ENCODE measurements at regions not wholly inside any gene's neighbourhood (a gene's known extent, or its start where the extent isn't known, plus 50 kb on each side); places are given as distances from the start of the nearest gene placed in this dataset.
"Not testable (repeated sequence)": the region's sequence is repeated elsewhere in the genome, so short reads cannot be mapped to it uniquely, and the experiment has no call there.

DNA sequence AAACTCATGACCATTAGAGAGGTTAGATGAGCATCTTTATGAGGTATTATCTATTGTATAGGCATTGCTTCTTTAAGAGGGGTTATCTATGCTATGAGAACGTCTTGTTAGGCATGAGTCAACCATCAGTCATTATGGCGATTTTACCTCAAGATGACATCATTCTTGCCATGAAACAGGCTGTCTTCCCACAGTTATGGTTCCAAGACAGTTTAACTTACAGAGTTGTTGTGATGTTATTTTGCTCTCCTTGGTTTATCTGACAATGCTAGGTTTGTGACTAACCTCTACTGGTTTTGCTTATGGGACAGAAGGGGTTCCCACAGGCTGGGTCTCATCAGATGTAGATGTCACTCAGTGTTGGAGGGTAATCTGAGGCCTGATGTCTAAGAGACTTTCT lies 1864.7 kb upstream of the ACO1 start:
- DNase-seq = no peak

DNA sequence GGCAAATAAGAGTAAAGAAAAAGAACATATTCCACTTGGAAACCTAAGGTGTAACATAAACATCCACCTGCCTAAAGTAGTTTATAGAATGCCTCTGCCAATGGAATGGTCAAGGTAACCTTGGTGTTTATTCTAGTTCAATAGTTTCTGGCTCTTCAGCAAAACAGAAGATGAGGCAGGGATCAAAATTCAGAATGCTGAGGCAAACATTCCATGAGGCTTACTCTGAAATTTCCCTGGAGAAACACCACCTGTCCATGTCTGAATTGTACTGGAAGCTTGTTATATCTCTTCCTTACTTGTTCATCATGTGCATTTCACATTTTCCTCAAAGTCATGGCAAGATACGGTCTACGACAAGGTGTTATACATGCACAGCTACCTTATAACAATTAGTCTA lies 1862.4 kb upstream of the ACO1 start:
- peak; percentile 8 for DNase-seq

DNA sequence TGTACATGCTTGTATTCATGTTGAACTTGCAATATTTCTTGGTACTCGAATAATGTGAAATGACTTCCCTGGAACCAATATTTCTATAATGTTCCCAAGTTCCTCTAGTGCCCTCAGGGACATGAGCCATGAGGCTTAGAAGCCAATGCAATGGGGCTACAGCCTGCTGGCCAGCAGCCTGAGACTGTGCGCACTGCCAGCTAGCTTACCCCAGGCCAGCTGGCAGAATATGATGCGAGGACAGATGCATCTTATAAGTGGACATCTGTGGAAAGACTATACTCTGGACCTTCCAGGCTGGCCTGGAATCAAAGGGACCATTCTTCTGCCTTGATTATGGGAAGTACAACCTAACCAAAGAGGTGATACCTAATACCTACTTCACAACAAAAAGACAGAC lies 1862.0 kb upstream of the ACO1 start:
- peak; percentile 29 for DNase-seq

DNA sequence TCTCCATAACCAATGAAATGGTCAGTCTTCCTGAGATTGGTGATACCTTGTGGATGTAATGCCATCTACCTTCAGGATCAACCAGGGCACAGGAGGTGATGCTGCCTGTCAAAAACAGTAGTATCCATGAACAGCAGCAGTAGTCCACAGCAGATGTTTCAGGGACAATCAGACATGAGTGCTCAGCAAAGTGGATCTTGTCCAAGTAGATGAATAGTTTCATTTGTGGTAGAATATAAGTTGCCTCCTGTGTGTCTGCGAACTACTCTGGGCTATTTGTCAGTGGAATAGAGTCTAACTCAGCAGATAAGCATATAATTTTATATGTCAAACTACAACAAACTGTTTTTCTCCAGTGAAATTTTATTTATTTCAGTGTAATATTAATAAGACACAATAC lies 1860.1 kb upstream of the ACO1 start:
- DNase-seq = no peak

DNA sequence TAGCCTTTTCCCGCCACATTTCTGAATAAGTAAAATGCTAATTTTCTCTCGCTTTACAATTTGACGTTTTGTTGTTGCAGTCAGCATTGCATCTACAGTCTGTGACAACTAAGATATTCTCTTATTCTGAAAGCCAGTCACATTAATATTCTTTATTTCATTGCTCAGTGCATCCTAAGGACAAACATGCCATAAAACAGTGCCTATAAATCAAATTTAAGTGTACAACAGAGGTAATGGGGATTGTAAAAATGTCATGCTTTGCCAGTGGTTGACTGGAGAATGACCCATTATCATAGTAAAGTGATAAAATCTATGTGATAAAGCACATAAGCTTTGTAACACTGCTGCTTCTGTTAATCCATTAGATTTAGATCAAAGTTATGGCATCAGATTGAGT lies 1850.0 kb upstream of the ACO1 start:
- DNase-seq = no peak

DNA sequence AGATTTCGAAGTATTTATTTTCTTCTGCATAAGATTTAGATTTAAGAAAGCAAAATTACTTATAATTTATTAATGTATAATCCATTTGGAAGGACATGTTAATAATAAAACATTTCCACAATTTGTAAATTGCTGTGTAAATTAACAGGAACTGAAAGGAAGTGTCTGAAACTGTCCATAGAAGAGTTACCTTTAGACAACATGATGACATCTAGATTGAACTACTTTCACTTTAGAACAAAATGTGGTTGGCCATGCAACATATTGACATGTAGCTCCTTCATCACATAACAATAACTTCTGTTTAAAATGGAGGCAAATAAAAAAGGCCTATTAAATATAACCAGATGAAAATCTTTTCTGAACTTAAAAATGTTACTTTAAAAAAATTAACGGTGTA lies 1849.5 kb upstream of the ACO1 start:
- no peak for DNase-seq

DNA sequence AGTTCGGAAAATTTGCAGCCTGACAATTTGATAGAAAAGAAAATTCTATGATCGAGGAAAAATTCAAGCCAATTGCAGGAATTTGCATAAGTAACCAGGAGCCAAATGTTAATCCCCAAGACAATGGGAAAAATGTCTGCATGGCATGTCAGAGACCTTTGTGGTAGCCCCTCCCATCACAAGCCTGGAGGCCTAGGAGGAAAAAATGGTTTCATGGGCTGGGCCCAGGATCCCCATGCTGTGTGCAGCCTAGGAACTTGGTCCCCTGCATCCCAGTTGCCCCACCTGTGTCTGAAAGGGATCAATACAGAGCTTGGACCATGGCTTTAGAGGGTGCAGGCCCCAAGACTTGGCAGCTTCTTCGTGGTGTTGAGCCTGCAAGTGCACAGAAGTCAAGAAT lies 1847.9 kb upstream of the ACO1 start:
- DNase-seq = no peak

DNA sequence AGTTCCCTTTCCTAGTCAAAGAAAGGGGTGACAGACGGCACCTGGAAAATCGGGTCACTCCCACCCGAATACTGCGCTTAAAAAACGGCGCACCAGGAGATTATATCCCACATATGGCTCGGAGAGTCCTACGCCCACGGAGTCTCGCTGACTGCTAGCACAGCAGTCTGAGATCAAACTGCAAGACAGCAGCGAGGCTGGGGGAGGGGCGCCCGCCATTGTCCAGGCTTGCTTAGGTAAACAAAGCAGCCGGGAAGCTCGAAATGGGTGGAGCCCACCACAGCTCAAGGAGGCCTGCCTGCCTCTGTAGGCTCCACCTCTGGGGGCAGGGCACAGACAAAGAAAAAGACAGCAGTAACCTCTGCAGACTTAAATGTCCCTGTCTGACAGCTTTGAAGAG lies 1844.7 kb upstream of the ACO1 start:
- DNase-seq = not testable (repeated sequence)

DNA sequence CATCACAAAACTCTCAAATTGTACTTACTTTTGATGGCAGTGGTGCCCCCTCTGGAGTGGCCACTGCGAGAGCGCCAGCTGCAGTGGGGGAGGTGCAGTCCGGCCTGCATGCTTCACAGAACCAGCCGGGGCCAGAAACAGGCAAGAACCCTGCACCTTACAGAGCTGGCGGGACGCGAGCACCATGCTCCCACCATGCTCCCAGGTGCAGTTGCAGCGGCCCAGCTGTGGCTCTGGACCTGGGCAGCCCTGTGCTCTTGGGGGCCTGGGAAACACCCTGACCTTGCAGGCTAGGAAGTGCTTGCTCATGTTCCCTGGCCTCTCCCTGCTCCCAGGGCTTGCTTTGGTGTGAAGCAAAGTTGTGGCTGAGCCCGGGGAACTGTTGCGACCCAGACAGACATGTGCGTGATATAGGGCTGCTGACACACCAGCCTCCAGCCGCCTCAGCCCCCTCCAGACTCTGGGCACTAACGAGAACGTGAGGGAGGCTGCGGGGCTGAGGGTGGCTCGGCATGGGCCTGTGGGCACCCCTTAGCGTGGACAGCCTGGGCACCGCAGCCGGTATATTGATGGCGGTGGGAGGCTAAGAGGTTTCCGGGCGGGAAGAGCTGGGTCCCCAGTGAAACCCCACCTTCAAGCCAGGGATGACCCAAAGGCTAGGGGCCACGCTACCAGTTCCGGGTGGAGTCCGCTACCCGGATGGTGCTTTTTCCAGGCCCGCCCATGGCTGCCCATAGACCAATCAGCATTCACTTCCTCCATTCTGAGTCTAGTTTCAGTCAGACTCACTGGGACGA lies 1809.9 kb upstream of the ACO1 start:
- DNase-seq = no peak

DNA sequence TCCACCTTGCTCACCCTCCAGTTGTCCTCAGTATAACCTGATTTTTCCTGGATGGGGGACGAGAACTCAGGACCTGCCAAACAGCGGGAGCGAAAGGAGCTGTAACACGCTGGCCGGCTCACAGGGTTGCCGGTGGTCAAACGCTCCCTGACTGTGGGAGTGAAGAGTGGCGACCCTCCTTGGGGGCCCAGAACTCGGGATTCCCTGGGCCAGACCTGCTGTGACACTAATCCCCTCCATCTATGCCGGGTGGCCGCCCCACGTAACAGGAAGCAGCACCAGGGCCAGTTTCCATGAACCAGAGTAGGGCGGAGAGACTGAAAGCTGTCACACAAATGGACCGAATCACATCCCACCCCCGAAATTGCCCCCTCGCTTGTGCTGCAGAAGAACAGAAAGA lies 1809.2 kb upstream of the ACO1 start:
- DNase-seq = no peak

DNA sequence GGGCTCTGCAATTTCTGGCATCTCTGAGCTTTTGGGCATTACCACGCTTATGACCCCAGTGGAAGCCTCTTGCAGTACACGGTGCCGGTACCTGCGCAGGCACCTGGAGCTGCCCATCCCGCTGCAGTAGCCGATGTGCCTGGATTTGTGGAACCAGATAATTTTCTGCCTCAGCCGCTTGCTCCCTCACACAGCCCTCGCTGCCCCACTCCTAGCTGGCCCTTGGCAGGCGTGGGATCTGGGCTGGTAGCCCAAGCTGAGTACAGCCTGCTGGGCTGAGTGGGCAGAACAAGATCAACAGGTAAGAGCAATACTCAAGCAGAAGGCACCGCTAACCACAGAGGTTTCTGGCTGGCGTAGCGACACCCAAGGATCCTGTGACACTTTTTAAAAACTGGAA lies 1808.8 kb upstream of the ACO1 start:
- DNase-seq = no peak

DNA sequence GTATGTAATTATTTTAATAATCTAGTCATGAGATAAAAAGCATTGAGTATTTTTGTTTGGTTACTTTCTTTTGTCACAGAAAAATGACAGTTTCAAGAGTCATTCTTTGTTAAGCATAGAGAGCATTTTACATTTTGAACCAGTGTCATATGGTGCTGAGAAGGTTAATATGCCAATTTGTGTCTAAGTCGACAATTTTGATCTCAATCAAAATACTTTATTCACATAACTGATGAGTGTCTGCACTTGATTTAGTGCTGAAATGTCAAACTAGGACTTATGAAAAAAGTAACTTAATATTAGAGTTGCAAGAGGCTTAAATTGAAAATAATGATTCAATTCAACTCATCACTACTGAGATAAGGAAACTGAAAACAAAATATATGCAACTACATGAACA lies 1804.6 kb upstream of the ACO1 start:
- DNase-seq = no peak

DNA sequence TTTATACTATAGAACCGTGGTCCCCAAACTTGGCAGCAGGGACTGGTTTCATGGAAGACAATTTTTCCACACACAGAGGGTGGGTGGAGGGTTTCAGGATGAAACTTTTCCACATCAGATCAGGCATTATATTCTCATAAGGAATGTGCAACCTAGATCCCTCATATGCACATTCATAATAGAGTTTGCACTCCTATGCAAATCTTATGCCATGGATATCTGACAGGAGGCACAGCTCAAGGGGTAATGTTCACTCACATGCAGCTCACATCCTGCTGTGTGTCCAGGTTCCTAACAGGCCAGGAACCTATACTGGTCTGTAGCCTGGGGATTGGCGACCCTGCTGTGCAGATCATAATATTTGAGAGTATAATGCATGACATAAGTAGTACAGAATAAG lies 1802.2 kb upstream of the ACO1 start:
- DNase-seq = no peak

DNA sequence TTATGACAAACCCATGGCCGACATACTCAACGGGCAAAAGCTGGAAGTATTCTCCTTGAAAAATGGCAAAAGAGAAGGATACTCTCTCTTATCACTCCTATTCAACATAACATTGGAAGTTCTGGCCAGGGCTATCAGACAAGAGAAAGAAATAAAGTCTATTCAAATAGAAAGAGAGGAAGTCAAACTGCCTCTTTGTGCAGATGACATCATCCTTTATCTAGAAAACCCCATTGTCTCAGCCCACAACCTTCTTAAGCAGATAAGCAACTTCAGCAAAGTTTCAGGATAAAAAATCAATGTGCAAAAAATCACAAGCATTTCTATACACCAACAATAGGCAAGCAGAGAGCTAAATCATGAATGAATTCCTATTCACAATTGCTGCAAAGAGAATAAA lies 1799.9 kb upstream of the ACO1 start:
- no peak for DNase-seq

DNA sequence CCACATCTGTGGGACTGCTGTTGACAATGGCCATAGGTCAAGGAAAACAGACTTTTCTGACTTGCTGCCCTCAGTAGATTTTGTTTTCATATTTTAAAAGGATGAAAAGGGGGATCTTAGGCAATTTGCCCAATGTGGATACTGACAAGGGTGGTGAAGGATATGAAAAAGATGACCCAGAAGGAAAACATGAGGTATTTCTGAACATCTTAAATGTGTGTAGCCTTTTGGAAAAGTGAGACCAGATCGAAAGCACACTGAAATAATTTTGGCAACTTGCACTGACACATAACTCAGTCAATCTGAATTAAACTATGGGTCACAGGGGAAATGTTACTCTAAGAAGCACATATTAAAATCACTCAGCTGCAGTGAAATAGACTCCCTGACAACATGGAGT lies 1793.0 kb upstream of the ACO1 start:
- peak; percentile 1 for DNase-seq

DNA sequence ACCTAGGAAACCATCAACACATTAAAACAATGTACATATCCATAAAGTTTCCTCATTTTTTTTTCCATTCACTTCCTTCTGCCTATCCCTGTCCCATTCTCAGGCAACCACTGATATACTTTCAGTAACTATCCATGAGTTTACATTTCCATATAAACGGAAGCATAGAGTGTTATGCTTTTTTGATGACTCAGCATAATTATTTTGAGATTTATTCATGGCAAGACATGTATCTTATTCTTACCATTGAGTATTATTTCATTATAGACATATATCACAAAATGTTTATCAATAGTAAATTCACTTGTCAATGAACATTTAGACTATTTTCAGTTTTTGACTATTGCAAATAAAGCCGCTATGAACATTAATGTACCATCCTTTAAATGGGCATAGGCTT lies 1786.8 kb upstream of the ACO1 start:
- DNase-seq = no peak

DNA sequence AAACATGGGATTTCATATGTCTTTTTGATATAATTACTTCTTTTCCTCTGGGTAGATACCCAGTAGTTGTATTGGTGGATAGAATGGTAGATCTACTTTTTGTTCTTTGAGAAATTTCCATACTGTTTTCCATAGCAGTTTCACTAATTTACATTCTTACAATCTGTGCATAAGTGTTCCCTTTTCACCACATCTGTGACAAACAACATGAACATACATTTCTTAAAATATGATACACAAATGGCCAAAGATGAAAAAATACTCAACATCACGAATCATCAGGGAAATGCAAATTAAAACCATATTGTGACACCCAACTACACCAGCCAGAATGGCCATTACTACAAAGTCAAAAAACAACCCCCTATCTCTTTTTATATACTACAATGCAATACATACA lies 1778.5 kb upstream of the ACO1 start:
- no peak for DNase-seq

DNA sequence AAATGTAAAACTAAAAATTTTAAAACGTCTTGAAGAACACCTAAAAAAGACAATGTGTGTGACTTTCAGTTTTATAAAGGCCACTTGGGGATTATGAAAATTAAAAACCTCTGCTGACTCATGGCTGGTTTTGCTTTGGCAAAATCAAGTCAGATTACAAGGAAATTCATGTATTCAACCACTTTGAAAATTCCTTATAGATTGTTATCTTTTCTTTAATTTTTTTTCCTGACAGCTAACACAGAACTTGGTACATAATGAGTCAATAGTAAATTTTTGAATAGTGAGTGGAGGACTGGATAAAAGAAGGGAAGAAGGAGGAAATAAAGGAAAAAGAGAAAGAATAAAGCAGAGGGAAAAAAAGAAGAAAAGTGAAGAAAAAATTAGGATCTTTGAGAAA lies 1774.7 kb upstream of the ACO1 start:
- DNase-seq = no peak

DNA sequence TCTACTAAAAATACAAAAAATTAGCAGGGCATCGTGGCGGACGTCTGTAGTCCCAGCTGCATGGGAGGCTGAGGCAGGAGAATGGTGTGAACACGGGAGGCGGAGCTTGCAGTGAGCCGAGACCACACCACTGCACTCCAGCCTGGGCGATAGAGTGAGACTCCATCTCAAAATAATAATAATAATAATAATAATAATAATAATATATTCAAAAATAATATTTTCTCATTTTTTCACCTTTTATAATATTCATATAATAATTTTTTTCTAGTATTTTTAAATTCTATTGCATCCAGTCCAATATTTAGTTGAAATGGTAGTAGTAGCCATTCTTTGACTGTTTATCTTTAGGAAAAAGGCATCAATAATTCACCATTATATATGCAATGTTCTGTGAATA lies 1767.7 kb upstream of the ACO1 start:
- DNase-seq = not testable (repeated sequence)

DNA sequence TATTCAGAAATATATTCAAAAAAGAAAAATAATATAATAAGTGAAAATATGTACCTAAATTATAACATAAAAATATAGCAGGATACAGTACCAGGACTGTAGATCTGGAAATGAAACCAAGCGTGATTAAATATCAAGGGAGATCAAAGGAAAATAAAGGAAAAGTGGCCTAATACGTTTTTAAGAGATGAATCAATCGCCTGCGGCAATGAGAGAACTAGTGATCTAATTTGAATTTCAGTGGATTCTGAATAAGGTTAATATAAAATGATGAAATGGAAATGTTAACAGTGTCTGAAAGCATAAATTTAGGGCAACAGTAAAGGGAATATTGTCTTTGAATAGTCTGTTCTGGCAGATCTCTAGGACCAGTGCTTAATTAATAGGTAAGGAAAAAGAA lies 1761.9 kb upstream of the ACO1 start:
- DNase-seq = no peak

DNA sequence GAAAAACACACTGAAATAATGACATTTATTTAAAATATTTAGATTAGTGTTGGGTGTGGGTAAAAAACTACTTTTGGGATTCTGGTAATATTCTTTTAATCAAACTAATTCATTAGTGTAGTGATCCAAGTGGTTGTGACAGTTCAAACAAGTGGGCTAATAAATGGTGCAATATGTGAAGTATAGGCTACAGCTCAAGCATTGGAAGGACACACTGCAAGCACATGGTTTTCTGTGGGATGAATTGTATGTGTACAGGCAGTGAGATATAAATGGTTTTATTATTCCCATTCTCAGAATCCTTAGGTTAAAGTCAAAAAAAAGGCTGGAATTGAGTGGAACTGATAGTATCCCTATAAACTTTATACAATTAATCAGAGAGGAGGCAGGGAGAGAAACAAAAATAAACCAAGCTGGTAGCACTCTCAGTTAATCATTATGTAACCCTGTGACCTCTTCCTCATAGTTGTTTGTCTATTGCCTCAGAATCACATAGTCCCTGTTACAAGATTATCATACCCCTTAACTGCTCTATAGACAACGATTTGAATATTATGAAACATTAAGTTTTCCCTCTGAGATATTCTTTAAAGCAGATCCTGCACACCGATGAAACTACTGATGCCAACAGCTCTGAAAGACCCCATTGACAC lies 1755.4 kb upstream of the ACO1 start:
- DNase-seq = no peak

DNA sequence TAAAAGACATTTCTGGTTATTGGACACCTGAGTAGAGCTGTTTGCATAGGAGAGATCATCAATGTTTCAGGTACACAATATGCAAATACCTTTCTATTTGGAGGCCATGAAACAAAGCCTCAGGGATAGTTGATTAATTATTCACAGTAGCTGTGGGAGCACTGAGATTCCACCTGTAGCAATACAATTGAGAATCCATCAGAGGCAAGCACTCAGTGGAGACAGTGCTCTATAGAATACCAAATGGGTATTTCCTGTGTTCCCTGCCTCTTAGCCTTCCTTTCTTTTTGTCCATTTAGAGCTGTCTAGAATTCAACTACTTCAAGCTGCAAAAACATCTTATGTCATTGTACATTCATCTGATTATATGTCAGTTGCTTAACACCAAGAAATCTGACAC lies 1754.0 kb upstream of the ACO1 start:
- no peak for DNase-seq

DNA sequence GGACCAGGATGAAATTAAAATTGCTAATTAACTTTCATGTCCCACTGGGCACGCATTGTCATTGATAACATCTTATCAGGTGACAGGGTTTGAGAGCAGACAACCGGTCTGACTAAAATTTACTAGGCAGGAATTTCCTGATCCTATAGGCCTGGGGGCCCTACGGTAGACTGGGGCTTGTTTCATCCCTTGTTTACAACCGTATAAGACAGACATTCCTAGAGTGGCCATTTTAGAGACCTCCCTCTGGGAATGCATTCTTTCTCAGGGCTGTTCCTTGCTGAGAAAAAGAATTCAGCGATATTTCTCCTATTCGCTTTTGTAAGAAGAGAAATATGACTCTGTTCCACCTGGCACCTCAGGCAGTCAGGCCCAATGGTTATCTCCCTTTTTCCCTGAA lies 1737.8 kb upstream of the ACO1 start:
- not testable (repeated sequence) for DNase-seq

DNA sequence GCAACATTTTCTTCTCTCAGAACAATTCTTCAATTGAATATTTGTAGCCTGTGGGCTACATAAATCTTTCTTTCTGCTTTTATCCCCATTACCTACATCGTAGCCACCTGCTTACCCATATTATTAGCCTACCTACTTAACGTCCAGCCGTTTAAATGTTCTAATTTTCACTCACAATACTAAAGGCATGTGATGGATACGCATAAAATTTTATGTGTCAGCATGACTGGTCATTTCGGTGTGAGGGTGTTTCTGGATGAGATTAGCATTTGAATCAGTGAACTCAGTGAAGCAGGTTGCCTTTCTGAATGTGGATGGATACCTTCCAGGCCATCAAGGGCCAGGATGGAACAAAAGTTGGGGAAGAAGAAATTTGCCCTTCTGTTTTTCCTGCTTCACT lies 1722.5 kb upstream of the ACO1 start:
- no peak for DNase-seq

Measured in muscle of arm (tissue), 1 donor.